HG03060 (cell line): ENCODE measurements at regions not wholly inside any gene's neighbourhood (a gene's known extent, or its start where the extent isn't known, plus 50 kb on each side); places are given as distances from the start of the nearest gene placed in this dataset.

ENCODE experiments used
- ATAC-seq: cut with Tn5 transposase; IDR thresholded peaks from one replicate; pipeline ENCODE4 v1.9.1; 2021; ENCODE audit warnings: low read depth, moderate number of reproducible peaks; ENCODE audit not compliant: unreplicated experiment

GRCh38 chr17:12568358-12569251 lies 97.1 kb upstream of the MYOCD start:
- ATAC-seq: no peak

GRCh38 chr17:12571606-12572005 lies 94.1 kb upstream of the MYOCD start:
- ATAC-seq: no peak

GRCh38 chr17:12574525-12574924 lies 91.2 kb upstream of the MYOCD start:
- no peak for ATAC-seq

- ATAC-seq: no peak
Observed at GRCh38 chr17:12575641-12576040, 90.0 kb upstream of the MYOCD start.

- no peak for ATAC-seq
Observed at GRCh38 chr17:12579288-12579687, 86.4 kb upstream of the MYOCD start.

- no peak for ATAC-seq
Observed at GRCh38 chr17:12580640-12581039, 85.0 kb upstream of the MYOCD start.

GRCh38 chr17:12584727-12585126 lies 81.0 kb upstream of the MYOCD start:
- ATAC-seq: no peak

- ATAC-seq: no peak
Observed at GRCh38 chr17:12588531-12588930, 77.2 kb upstream of the MYOCD start.

GRCh38 chr17:12590417-12590816 lies 75.3 kb upstream of the MYOCD start:
- no peak for ATAC-seq

- ATAC-seq: no peak
Observed at GRCh38 chr17:12591021-12591735, 74.5 kb upstream of the MYOCD start.

- no peak for ATAC-seq
Observed at GRCh38 chr17:12592941-12593340, 72.7 kb upstream of the MYOCD start.

GRCh38 chr17:12596961-12597360 lies 68.7 kb upstream of the MYOCD start:
- no peak for ATAC-seq

- ATAC-seq: no peak
Observed at GRCh38 chr17:12597895-12598294, 67.8 kb upstream of the MYOCD start.

GRCh38 chr17:12599186-12599920 lies 66.3 kb upstream of the MYOCD start:
- ATAC-seq: no peak

- ATAC-seq: no peak
Observed at GRCh38 chr17:12600349-12600748, 65.3 kb upstream of the MYOCD start.

GRCh38 chr17:12603566-12603965 lies 62.1 kb upstream of the MYOCD start:
- ATAC-seq: no peak

GRCh38 chr17:12605222-12605621 lies 60.5 kb upstream of the MYOCD start:
- ATAC-seq: no peak

- no peak for ATAC-seq
Observed at GRCh38 chr17:12613566-12613965, 52.1 kb upstream of the MYOCD start.
